DMS 273 (cell line): ENCODE measurements at regions not wholly inside any gene's neighbourhood (a gene's known extent, or its start where the extent isn't known, plus 50 kb on each side); places are given as distances from the start of the nearest gene placed in this dataset.
A peak's percentile ranks its signal among the peaks of the same experiment; 100 is the strongest.
"Not testable (repeated sequence)": the region's sequence is repeated elsewhere in the genome, so short reads cannot be mapped to it uniquely, and the experiment has no call there.

Experiments
- DNase-seq: peaks from one replicate; lab custom pipeline; 2025; ENCODE audit not compliant: unreplicated experiment; lab: John Stamatoyannopoulos, UW

- not testable (repeated sequence) for DNase-seq
Measured at GRCh38 chr20:30508382-30508781, 749.1 kb upstream of the DEFB115 start.

DNA sequence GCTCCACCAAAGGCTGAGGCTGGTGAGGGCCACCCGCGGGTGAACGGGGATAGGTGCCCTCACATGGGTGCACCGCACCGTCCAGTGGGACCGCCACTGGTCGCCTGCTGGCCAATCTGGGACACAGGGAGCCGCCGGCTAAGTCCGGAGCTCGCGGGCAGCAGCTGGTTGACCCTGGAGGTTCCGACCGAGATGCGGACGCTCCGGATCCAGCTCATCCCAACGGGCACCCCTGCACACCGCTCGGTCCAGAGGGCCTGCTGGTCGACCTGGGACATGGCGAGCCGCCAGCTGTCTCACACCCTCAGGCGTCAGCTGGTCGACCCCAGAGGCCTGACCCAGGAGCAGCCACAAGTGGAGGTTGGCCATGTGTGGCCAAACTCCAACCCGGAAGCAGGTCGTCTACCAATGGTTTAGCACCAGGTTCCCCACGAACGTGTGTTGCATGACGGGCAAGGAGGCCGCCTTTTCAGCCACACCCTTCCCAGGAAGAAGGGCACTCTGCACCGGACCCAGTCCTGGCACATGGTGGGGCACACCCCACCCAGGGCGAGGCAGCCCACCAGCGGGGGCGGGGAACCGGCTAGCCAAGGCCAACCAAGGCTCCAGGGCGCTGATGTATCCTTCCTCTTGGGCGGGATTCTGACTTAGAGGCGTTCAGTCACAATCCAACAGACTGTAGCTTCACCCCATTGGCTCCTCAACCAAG lies 746.0 kb upstream of the DEFB115 start:
- no peak for DNase-seq

- no peak for DNase-seq
Measured at GRCh38 chr20:30513050-30513628, 744.3 kb upstream of the DEFB115 start.

- not testable (repeated sequence) for DNase-seq
Measured at GRCh38 chr20:30515915-30516314, 741.5 kb upstream of the DEFB115 start.

- not testable (repeated sequence) for DNase-seq
Measured at GRCh38 chr20:30518906-30519305, 738.6 kb upstream of the DEFB115 start.

DNA sequence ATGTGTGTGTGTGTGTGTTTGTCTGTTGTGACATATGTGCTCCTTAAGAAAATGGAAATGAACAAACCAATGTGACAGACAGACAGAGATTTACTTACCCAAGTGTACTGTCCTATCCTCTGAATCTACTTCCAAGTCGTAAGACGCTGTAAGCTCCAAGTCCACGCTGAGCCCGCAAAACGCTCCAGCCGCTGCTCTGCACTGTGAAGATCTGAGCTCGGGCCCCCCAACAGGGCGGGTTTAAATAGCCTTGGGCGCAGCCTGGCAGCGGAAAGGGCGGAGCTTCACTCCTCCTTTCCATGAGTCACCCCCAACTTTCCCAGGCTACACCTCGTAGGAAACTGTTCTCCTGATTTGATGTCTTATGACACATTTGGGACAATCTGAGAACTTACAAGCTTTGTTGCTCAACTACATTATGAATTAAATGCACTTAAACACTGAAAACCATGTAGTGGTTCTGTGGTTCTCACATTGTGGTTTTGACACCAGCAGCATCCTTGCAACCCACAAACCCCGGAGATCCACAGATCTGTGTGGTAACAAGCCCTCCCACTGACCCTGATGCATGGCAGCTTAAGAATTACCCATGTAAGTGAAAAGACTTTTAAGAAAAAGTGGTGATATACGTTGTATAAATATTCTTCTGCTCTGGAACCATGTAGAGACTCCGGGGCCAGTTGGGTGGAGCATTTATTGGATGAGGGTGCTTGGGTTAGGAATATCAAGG lies 735.6 kb upstream of the DEFB115 start:
- not testable (repeated sequence) for DNase-seq

DNA sequence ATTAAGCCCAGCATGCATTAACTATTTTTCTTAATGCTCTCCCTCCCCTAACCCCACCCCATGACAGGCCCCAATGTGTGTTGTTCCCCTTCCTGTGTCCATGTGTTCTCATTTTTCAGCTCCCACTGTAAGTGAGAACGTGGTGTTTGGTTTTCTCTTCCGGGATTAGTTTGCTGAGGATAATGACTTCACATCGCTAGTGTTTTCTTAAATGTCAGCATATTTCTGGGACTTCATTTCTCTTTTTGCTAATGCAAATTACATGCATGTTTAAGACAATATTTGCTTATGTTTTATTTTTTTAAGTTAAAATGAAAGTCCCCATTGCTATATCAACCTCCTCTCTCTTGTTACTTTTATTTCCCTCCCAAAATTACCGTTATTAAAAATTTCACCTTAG lies 733.3 kb upstream of the DEFB115 start:
- not testable (repeated sequence) for DNase-seq

GRCh38 chr20:30524761-30525160 lies 732.7 kb upstream of the DEFB115 start:
- DNase-seq: not testable (repeated sequence)

GRCh38 chr20:30533653-30534052 lies 723.8 kb upstream of the DEFB115 start:
- DNase-seq: not testable (repeated sequence)

- DNase-seq: not testable (repeated sequence)
Measured at GRCh38 chr20:30537459-30537858, 720.0 kb upstream of the DEFB115 start.

GRCh38 chr20:30540330-30541069 lies 717.0 kb upstream of the DEFB115 start:
- DNase-seq: not testable (repeated sequence)

DNA sequence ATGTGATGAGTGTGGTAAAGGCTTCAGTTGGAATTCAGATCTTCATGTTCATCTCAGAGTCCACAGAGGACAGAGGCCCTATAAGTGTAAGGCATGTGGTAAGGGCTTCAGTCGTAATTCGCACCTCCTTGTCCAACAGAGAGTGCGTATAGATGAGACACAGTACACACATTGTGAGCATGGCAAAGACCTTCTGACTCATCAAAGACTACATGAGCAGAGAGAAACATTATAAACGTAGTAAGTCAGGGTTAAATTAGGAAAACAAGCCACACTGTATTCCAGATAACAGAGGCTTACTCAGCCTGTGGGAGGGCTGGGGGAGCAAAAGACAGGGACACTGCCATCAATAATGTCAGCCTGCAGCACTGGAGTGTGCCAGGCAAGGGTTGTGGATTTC lies 706.2 kb upstream of the DEFB115 start:
- not testable (repeated sequence) for DNase-seq

GRCh38 chr20:30556797-30557196 lies 700.7 kb upstream of the DEFB115 start:
- not testable (repeated sequence) for DNase-seq

DNA sequence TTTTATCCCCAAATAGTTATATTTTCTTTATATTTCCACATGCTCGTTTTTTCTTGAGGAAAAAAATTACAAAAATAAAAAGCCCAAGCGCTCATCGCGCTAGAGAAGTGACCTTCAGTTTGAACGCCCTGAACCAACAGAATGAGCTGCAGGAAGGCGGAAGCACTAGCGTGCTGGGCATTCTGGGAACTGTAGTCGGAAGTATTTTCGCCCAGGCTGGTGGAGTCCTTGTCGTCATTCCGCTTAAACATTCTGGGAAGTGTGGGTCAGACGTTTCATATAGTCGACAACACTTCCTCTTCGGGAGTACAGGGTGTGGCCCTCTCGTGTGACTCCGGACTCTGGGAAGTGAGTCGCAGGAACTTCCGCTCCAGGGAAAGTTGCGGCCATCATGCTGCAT lies 692.4 kb upstream of the DEFB115 start:
- DNase-seq: not testable (repeated sequence)

DNA sequence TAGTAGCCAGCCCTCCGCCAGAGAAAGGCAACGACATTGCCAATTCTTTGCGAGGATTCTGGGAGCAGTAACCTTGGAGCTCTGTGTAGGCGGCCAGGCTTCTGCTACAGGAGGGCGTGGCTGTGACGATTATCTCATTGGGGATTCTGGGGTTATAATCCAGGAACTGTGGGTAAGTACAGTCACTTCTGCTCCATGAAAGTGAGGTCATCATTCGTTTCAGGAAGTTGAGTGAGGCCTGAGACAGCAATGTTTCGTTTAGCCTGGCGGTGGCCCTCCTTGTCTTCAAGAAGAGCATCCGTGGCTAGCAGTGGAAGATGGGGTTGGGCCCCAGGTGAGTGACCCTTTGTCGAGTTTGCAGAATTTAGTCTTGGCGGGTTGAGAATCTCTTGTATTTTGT lies 687.6 kb upstream of the DEFB115 start:
- DNase-seq: not testable (repeated sequence)

- DNase-seq: not testable (repeated sequence)
Measured at GRCh38 chr20:30570622-30571021, 686.8 kb upstream of the DEFB115 start.

DNA sequence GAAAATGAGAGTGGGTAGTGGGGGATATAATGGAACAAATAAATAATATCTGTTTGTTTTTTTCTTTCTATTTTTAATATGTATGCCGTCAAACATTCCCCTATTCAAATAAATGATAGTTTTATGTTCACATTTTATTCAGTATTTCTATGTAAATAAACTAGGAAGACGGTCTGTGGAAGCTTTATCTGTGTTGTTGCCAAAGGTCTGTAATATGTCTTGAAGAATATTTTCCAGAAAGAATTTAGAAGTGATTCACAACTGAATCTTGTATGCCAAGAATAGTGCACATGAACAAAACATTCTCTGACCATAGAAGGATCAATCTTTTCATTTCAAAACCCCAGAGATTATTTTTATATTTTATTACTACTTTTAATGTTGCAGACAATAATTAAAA lies 683.1 kb upstream of the DEFB115 start:
- not testable (repeated sequence) for DNase-seq

DNA sequence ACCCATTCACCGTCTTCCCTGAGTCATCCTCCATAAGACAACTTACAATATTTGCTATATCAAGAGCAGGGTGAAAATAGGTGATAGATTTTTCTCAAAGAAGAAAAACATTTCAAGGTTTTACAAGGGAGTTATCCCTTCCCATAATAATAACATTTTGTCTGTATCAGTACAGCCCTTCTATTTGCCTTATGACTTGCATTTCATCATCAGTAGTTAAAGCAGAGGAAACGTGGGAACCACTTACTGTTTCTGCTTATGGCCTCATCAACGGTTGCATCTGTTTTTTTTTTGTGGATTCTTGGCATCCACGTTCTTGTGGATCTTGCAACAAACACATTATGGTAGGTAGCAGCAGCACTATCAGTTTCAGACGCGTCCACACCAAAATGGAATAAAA lies 678.4 kb upstream of the DEFB115 start:
- not testable (repeated sequence) for DNase-seq

GRCh38 chr20:30579824-30580438 lies 677.5 kb upstream of the DEFB115 start:
- DNase-seq: peak; percentile 82

GRCh38 chr20:30581839-30582238 lies 675.6 kb upstream of the DEFB115 start:
- peak; percentile 34 for DNase-seq

GRCh38 chr20:30584403-30584802 lies 673.1 kb upstream of the DEFB115 start:
- not testable (repeated sequence) for DNase-seq
